HEK293 (cell line): ENCODE measurements at regions not wholly inside any gene's neighbourhood (a gene's known extent, or its start where the extent isn't known, plus 50 kb on each side); places are given as distances from the start of the nearest gene placed in this dataset.

Experiments used
- YY1 ChIP-seq: fragments of 450-650 bp; formaldehyde crosslinking; IDR thresholded peaks from 2 replicates; pipeline ENCODE4 v1.5.1; 2018; ENCODE audit warnings: missing biosample characterization, missing genetic modification characterization
- ZEB2 ChIP-seq: fragments of 450-650 bp; formaldehyde crosslinking; IDR thresholded peaks from 2 replicates; pipeline ENCODE4 v1.5.1; 2016; ENCODE audit warnings: missing biosample characterization, missing genetic modification characterization
- ZNF211 ChIP-seq: fragments of 450-650 bp; formaldehyde crosslinking; IDR thresholded peaks from 2 replicates; pipeline ENCODE4 v1.5.1; 2016; ENCODE audit warnings: low read depth, missing biosample characterization, missing genetic modification characterization
- ZNF214 ChIP-seq: fragments of 450-650 bp; formaldehyde crosslinking; IDR thresholded peaks from 2 replicates; pipeline ENCODE4 v1.5.1; 2017; ENCODE audit warnings: missing biosample characterization, mild to moderate bottlenecking, missing genetic modification characterization, borderline replicate concordance
- ZNF394 ChIP-seq: fragments of 450-650 bp; formaldehyde crosslinking; IDR thresholded peaks from 2 replicates; pipeline ENCODE4 v1.5.1; 2016; ENCODE audit warnings: missing biosample characterization, missing genetic modification characterization, mild to moderate bottlenecking, moderate library complexity, borderline replicate concordance
- TF ChIP-seq, protein P1 (sequence below): fragments of 450-650 bp; formaldehyde crosslinking; IDR thresholded peaks from 2 replicates; pipeline ENCODE4 v1.5.1; 2016; ENCODE audit warnings: missing biosample characterization, missing genetic modification characterization
- TF ChIP-seq, protein P2 (sequence below): fragments of 450-650 bp; formaldehyde crosslinking; IDR thresholded peaks from 2 replicates; pipeline ENCODE4 v1.5.1; 2016; ENCODE audit warnings: missing biosample characterization, missing genetic modification characterization, low read depth

DNA sequence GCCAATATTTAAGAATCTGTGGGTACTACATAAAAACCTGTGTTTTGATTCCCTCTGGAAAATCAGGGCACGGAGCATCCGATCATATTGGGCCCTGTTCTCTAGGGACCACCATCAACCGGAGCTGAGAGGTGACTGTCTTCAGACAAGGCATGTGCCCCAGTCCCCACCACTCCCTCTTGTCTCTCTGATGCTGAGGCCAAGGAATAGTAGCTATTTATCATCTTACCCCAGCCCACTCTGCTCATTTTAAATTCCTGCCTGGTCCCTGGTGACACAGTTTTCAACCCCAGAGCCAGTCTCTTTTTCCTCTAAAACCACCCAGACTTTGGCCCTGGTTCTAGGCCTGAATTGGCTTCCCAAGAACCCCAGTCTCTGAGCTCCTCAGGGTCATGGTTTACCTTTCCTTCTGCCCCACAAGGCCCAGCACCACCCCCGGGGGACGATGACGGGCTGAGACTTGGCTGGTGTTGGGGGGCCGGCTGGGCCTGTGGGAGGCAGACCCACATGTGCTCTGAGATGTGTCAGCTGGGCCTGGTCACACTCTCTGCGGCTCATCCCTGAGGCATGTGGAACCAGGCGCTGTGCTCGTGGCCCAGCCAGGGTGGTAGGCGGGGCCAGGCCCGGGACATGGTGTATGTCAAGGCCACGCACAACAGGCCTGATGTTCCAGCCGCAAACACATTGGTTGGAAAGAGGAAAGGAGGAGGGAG is 114.4 kb downstream of the CEBPB start:
- TF ChIP-seq YY1 (no peak), ZNF211 (tag by site-specific recombination) (no peak), ZNF394 (no peak), ZNF214 (tag by site-specific recombination) (no peak), ZEB2 (tag by site-specific recombination) (no peak)
- TF ChIP-seq, protein P1, sequence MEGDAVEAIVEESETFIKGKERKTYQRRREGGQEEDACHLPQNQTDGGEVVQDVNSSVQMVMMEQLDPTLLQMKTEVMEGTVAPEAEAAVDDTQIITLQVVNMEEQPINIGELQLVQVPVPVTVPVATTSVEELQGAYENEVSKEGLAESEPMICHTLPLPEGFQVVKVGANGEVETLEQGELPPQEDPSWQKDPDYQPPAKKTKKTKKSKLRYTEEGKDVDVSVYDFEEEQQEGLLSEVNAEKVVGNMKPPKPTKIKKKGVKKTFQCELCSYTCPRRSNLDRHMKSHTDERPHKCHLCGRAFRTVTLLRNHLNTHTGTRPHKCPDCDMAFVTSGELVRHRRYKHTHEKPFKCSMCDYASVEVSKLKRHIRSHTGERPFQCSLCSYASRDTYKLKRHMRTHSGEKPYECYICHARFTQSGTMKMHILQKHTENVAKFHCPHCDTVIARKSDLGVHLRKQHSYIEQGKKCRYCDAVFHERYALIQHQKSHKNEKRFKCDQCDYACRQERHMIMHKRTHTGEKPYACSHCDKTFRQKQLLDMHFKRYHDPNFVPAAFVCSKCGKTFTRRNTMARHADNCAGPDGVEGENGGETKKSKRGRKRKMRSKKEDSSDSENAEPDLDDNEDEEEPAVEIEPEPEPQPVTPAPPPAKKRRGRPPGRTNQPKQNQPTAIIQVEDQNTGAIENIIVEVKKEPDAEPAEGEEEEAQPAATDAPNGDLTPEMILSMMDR (tag by site-specific recombination): no peak
- TF ChIP-seq, protein P2, sequence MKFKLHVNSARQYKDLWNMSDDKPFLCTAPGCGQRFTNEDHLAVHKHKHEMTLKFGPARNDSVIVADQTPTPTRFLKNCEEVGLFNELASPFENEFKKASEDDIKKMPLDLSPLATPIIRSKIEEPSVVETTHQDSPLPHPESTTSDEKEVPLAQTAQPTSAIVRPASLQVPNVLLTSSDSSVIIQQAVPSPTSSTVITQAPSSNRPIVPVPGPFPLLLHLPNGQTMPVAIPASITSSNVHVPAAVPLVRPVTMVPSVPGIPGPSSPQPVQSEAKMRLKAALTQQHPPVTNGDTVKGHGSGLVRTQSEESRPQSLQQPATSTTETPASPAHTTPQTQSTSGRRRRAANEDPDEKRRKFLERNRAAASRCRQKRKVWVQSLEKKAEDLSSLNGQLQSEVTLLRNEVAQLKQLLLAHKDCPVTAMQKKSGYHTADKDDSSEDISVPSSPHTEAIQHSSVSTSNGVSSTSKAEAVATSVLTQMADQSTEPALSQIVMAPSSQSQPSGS (tag by site-specific recombination): no peak
